CD4-positive, alpha-beta T cell treated with Interferon gamma for 1 hour (primary cell): ENCODE measurements at regions not wholly inside any gene's neighbourhood (a gene's known extent, or its start where the extent isn't known, plus 50 kb on each side); places are given as distances from the start of the nearest gene placed in this dataset.
"Not testable (repeated sequence)": the region's sequence is repeated elsewhere in the genome, so short reads cannot be mapped to it uniquely, and the experiment has no call there.

ENCODE experiments used
- DNase-seq: peaks from one replicate; pipeline ENCODE4 v3.0.0-alpha.2; 2020

GRCh38 chr12:124131659-124132058, 158.6 kb downstream of the ZNF664 start:
- DNase-seq, result no peak

- no peak for DNase-seq
Measured at GRCh38 chr12:124132530-124132929, 159.5 kb downstream of the ZNF664 start.

GRCh38 chr12:124136796-124137195, 158.1 kb upstream of the RFLNA start:
- DNase-seq, result no peak

GRCh38 chr12:124140944-124141486, 153.9 kb upstream of the RFLNA start:
- no peak for DNase-seq

- DNase-seq, result not testable (repeated sequence)
Measured at GRCh38 chr12:124141611-124142010, 153.3 kb upstream of the RFLNA start.

GRCh38 chr12:124142395-124143035, 152.4 kb upstream of the RFLNA start:
- DNase-seq, result no peak

GRCh38 chr12:124143726-124144125, 151.2 kb upstream of the RFLNA start:
- no peak for DNase-seq

GRCh38 chr12:124144531-124145194, 150.2 kb upstream of the RFLNA start:
- no peak for DNase-seq

GRCh38 chr12:124147027-124147426, 147.9 kb upstream of the RFLNA start:
- no peak for DNase-seq

GRCh38 chr12:124147575-124147974, 147.3 kb upstream of the RFLNA start:
- no peak for DNase-seq

GRCh38 chr12:124148481-124149273, 146.2 kb upstream of the RFLNA start:
- DNase-seq, result no peak

GRCh38 chr12:124149287-124149686, 145.6 kb upstream of the RFLNA start:
- no peak for DNase-seq

- no peak for DNase-seq
Measured at GRCh38 chr12:124150168-124150567, 144.7 kb upstream of the RFLNA start.

- DNase-seq, result no peak
Measured at GRCh38 chr12:124151583-124151982, 143.3 kb upstream of the RFLNA start.

- DNase-seq, result no peak
Measured at GRCh38 chr12:124152731-124153130, 142.2 kb upstream of the RFLNA start.

- DNase-seq, result no peak
Measured at GRCh38 chr12:124153392-124153791, 141.5 kb upstream of the RFLNA start.

GRCh38 chr12:124157406-124157805, 137.5 kb upstream of the RFLNA start:
- no peak for DNase-seq

- no peak for DNase-seq
Measured at GRCh38 chr12:124159655-124160054, 135.2 kb upstream of the RFLNA start.

GRCh38 chr12:124160097-124160756, 134.7 kb upstream of the RFLNA start:
- DNase-seq, result no peak

- DNase-seq, result not testable (repeated sequence)
Measured at GRCh38 chr12:124161402-124161801, 133.5 kb upstream of the RFLNA start.

GRCh38 chr12:124162151-124163110, 132.5 kb upstream of the RFLNA start:
- no peak for DNase-seq

- DNase-seq, result no peak
Measured at GRCh38 chr12:124165695-124166094, 129.2 kb upstream of the RFLNA start.
